Erythroblast (primary cell): ENCODE measurements at regions not wholly inside any gene's neighbourhood (a gene's known extent, or its start where the extent isn't known, plus 50 kb on each side); places are given as distances from the start of the nearest gene placed in this dataset.

Experiments used
- GATA1 ChIP-seq: IDR thresholded peaks from 2 replicates; pipeline ENCODE4 v1.6.1; 2011; ENCODE audit warnings: low read depth, mild to moderate bottlenecking, control low read depth, low read length, moderate library complexity
- POLR2A ChIP-seq: IDR thresholded peaks from 2 replicates; pipeline ENCODE4 v1.6.1; 2011; ENCODE audit warnings: mild to moderate bottlenecking, low read length

GRCh38 chr10:81570349-81570748 is 304.6 kb upstream of the NRG3 start:
- TF ChIP-seq POLR2A (no peak), GATA1 (no peak)
